ENCODE measurements at regions not wholly inside any gene's neighbourhood (a gene's known extent, or its start where the extent isn't known, plus 50 kb on each side); places are given as distances from the start of the nearest gene placed in this dataset.
A peak's percentile ranks its signal among the peaks of the same experiment; 100 is the strongest.

- DNase-seq (ENCODE audit: low spot score): no peak
Measured at GRCh38 chr9:84393266-84393950, 52.9 kb upstream of the SLC28A3 start.

GRCh38 chr9:84394036-84394435, 53.5 kb upstream of the SLC28A3 start:
- DNase-seq (ENCODE audit: low spot score): no peak

- peak; percentile 85 for DNase-seq (ENCODE audit: low spot score)
Measured at GRCh38 chr9:84397151-84397728, 56.7 kb upstream of the SLC28A3 start.

- peak; percentile 65 for DNase-seq (ENCODE audit: low spot score)
Measured at GRCh38 chr9:84397822-84398221, 57.3 kb upstream of the SLC28A3 start.

- no peak for DNase-seq (ENCODE audit: low spot score)
Measured at GRCh38 chr9:84402517-84402916, 62.0 kb upstream of the SLC28A3 start.

- DNase-seq (ENCODE audit: low spot score): no peak
Measured at GRCh38 chr9:84403288-84403687, 62.7 kb upstream of the SLC28A3 start.

- DNase-seq (ENCODE audit: low spot score): peak; percentile 32
Measured at GRCh38 chr9:84404095-84404686, 63.6 kb upstream of the SLC28A3 start.

- DNase-seq (ENCODE audit: low spot score): no peak
Measured at GRCh38 chr9:84405667-84406066, 65.1 kb upstream of the SLC28A3 start.

GRCh38 chr9:84408416-84408815, 67.9 kb upstream of the SLC28A3 start:
- DNase-seq (ENCODE audit: low spot score): no peak

GRCh38 chr9:84411683-84412267, 71.2 kb upstream of the SLC28A3 start:
- DNase-seq (ENCODE audit: low spot score): no peak

GRCh38 chr9:84412654-84413053, 72.1 kb upstream of the SLC28A3 start:
- DNase-seq (ENCODE audit: low spot score): no peak

GRCh38 chr9:84413301-84413700, 72.7 kb upstream of the SLC28A3 start:
- no peak for DNase-seq (ENCODE audit: low spot score)

- DNase-seq (ENCODE audit: low spot score): no peak
Measured at GRCh38 chr9:84419031-84419602, 78.6 kb upstream of the SLC28A3 start.

- no peak for DNase-seq (ENCODE audit: low spot score)
Measured at GRCh38 chr9:84424931-84425330, 84.4 kb upstream of the SLC28A3 start.

GRCh38 chr9:84432746-84433145, 92.2 kb upstream of the SLC28A3 start:
- no peak for DNase-seq (ENCODE audit: low spot score)

GRCh38 chr9:84435902-84436301, 95.3 kb upstream of the SLC28A3 start:
- no peak for DNase-seq (ENCODE audit: low spot score)

GRCh38 chr9:84436386-84437109, 96.0 kb upstream of the SLC28A3 start:
- no peak for DNase-seq (ENCODE audit: low spot score)

GRCh38 chr9:84438391-84438790, 97.8 kb upstream of the SLC28A3 start:
- DNase-seq (ENCODE audit: low spot score): no peak

GRCh38 chr9:84439250-84439649, 98.7 kb upstream of the SLC28A3 start:
- no peak for DNase-seq (ENCODE audit: low spot score)

GRCh38 chr9:84442712-84443111, 102.2 kb upstream of the SLC28A3 start:
- no peak for DNase-seq (ENCODE audit: low spot score)

- DNase-seq (ENCODE audit: low spot score): no peak
Measured at GRCh38 chr9:84445737-84446136, 105.2 kb upstream of the SLC28A3 start.

GRCh38 chr9:84447305-84447704, 106.7 kb upstream of the SLC28A3 start:
- no peak for DNase-seq (ENCODE audit: low spot score)
